ENCODE measurements at regions not wholly inside any gene's neighbourhood (a gene's known extent, or its start where the extent isn't known, plus 50 kb on each side); places are given as distances from the start of the nearest gene placed in this dataset.

DNA sequence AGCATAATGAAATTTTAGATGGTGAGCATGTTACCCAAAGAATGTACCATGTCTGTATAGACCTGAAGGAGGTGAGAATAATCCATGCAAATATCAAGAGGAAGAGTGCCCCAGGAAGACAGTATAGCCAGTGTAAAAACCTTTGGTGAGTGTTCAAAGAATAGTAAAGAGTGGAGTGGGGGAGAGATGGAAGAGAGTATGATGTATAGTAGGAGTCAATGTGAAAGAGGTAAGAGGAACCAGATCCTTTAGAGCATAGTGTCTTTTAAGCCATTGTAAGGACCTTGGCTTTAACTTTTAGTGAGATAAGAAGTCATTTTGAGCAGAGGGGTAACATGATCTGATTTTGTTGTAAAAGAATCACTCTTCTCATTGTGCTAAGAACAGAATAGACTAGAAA lies 1052.3 kb upstream of the ZEB2 start:
- no peak overlapping the region for H3K4me3 ChIP-seq
- H3F3A ChIP-seq (ENCODE audit: insufficient read depth, low read depth), result no peaks in the 10 kb centered on the region
- no peak overlapping the region for H3K27ac ChIP-seq
- no peak for TF ChIP-seq EZH2 (IDR thresholded peaks at IDR 0.05; ENCODE audit: low read depth)
- TF ChIP-seq CTCF (conservative IDR thresholded peaks at IDR 0.05), result no peak
- no peak overlapping the region for H2AFZ ChIP-seq
- H3K4me1 ChIP-seq (replicated peaks; ENCODE audit: insufficient read depth), result no peaks in the 10 kb centered on the region
- H3K27me3 ChIP-seq (ENCODE audit: insufficient read depth, low read depth), result no peaks in the 10 kb centered on the region
- no peak overlapping the region for H3K4me2 ChIP-seq
- H4K20me1 ChIP-seq (ENCODE audit: insufficient read depth), result no peaks in the 10 kb centered on the region
- DNase-seq, result no peak
- CTCF ChIA-PET, result no interaction called here
- H3K79me2 ChIP-seq (ENCODE audit: low read depth), result no peaks in the 10 kb centered on the region
- intact Hi-C loops (cut with micrococcal nuclease; ENCODE audit: unreplicated experiment), result no loop called here
- BruUV-seq (replicated peaks), result no TSS peak
- H3K36me3 ChIP-seq (ENCODE audit: low read depth), result no peaks in the 10 kb centered on the region
- H3K9me3 ChIP-seq (ENCODE audit: insufficient read depth, low read depth), result no peaks in the 10 kb centered on the region; the same call in 1 of the 2 replicates
- no peaks in the 10 kb centered on the region for H3K9me2 ChIP-seq (ENCODE audit: insufficient read depth)
- POLR2A ChIA-PET (ENCODE audit: unreplicated experiment), result no interaction called here

DNA sequence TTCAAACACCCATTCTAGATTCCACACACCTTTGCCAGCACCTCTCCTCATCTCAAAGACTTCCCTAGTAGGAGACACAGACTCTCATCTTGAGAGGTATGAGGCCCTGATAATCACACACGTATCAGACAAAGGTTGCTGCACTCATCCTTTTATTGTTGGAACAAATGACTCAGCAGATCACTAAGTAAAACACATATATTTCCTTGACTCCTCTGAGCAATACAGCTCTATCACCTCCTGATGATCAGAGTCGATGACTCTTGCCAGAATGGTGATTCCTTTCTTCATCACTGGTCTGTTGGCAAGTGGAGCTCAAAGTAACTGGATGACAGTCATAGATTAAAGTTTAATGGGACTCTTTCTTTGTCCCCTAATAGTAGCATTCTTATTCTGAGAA lies 1049.2 kb upstream of the ZEB2 start:
- TF ChIP-seq CTCF (conservative IDR thresholded peaks at IDR 0.05), result no peak
- TF ChIP-seq EZH2 (IDR thresholded peaks at IDR 0.05; ENCODE audit: low read depth), result no peak
- Histone ChIP-seq H3K27ac (no peak overlapping the region), H3K9me3 (ENCODE audit: insufficient read depth, low read depth) (no peaks in the 10 kb centered on the region; the same call in 1 of the 2 replicates), H3K4me2 (no peak overlapping the region), H3F3A (ENCODE audit: insufficient read depth, low read depth) (no peaks in the 10 kb centered on the region), H2AFZ (no peak overlapping the region), H3K27me3 (ENCODE audit: insufficient read depth, low read depth) (no peaks in the 10 kb centered on the region), H3K4me1 (replicated peaks; ENCODE audit: insufficient read depth) (0 out of 2 replicates have a peak, but pooled peaks cover 1% of the 10 kb centered on the region), H3K4me3 (no peak overlapping the region), H3K36me3 (ENCODE audit: low read depth) (no peaks in the 10 kb centered on the region), H3K79me2 (ENCODE audit: low read depth) (no peaks in the 10 kb centered on the region), H4K20me1 (ENCODE audit: insufficient read depth) (no peaks in the 10 kb centered on the region), H3K9me2 (ENCODE audit: insufficient read depth) (no peaks in the 10 kb centered on the region)
- BruUV-seq (replicated peaks), result no TSS peak
- ChIA-PET CTCF (no interaction called here), POLR2A (ENCODE audit: unreplicated experiment) (no interaction called here)
- intact Hi-C loops (cut with micrococcal nuclease; ENCODE audit: unreplicated experiment), result no loop called here
- DNase-seq, result no peak

DNA sequence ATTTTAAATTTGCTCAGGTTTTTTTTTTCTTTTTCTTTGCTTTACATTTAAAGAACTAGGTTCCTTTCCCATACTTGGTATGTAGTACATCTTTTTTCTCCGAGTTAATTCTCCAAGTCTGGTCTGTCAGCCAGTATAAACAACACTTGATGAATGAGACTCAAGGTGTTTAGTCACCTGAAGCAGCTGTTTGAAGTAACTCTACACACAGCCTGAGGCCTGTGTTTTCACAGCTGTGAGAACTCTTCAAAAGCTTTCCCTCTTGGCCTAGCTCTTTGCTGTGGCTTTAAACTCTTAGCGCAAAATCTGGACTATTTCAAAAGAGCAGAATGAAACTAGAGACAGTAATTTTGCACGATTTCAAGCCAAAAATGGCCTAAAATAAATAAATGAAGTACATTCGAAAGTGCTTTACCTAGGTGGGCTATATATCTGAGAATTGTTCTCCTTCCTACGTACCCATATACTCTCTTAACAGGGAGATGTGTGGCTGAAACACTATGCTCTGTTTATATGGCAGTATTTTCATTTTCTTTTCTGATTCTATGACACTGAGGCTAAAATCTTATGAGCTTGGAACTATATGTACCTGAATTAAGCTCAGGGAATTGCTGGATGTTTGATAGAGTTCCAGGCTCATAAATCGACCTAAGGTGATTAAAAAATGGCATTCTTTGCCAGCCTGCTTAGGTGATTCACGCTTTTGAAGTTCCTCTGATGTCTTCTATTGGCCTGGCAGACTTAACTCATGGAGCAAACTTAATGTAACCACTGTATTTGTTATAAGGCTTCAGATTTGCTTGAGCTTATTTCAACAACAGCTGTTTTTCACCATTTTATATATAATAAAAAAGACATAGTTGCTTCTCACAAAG lies 1044.1 kb upstream of the ZEB2 start:
- no peaks in the 10 kb centered on the region for H3K27me3 ChIP-seq (ENCODE audit: insufficient read depth, low read depth)
- DNase-seq, result peak; percentile 11 to 74
- H3K9me3 ChIP-seq (ENCODE audit: insufficient read depth, low read depth), result peaks cover 4% of the 10 kb centered on the region; the same call in 1 of the 2 replicates
- no peak overlapping the region for H2AFZ ChIP-seq
- no peak overlapping the region for H3K4me3 ChIP-seq
- no peaks in the 10 kb centered on the region for H4K20me1 ChIP-seq (ENCODE audit: insufficient read depth)
- ChIA-PET POLR2A (ENCODE audit: unreplicated experiment) (no interaction called here), CTCF (no interaction called here)
- no peaks in the 10 kb centered on the region for H3K9me2 ChIP-seq (ENCODE audit: insufficient read depth)
- H3F3A ChIP-seq (ENCODE audit: insufficient read depth, low read depth), result no peaks in the 10 kb centered on the region
- H3K27ac ChIP-seq, result no peak overlapping the region
- no TSS peak for BruUV-seq (replicated peaks)
- no peaks in the 10 kb centered on the region for H3K79me2 ChIP-seq (ENCODE audit: low read depth)
- no peak for TF ChIP-seq EZH2 (IDR thresholded peaks at IDR 0.05; ENCODE audit: low read depth)
- TF ChIP-seq CTCF (conservative IDR thresholded peaks at IDR 0.05), result no peak
- intact Hi-C loops (cut with micrococcal nuclease; ENCODE audit: unreplicated experiment), result no loop called here
- H3K36me3 ChIP-seq (ENCODE audit: low read depth), result no peaks in the 10 kb centered on the region
- 0 out of 2 replicates have a peak, but pooled peaks cover 4% of the 10 kb centered on the region for H3K4me1 ChIP-seq (replicated peaks; ENCODE audit: insufficient read depth)
- H3K4me2 ChIP-seq, result no peak overlapping the region
